ENCODE measurements at regions not wholly inside any gene's neighbourhood (a gene's known extent, or its start where the extent isn't known, plus 50 kb on each side); places are given as distances from the start of the nearest gene placed in this dataset.
"Not testable (repeated sequence)": the region's sequence is repeated elsewhere in the genome, so short reads cannot be mapped to it uniquely, and the experiment has no call there.

DNA sequence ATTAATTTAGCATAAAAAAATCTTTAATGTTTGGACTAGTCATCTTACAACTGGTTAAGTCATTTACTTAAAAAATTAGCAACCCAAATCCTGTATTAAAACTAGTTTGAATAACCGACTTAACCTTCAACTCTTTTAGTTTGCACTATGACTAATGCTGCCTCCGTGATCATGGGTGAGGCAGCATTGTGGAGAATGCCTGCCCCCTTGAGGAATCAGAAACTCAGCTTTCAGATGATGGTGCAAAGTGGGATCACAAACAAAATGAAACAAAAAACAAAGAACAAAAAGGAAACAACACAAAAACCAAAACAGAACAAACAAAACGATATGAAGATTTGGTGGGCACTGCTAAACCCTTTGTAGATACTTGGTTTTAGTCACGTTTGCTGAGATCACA, 127.0 kb upstream of the PALM2AKAP2 start:
- intact Hi-C loops (cut with micrococcal nuclease): no loop called here
- H3K9me3 Mint-ChIP-seq: no peaks in the 10 kb centered on the region
- no peak overlapping the region for H3K27ac Mint-ChIP-seq
- H3K4me1 Mint-ChIP-seq: no peaks in the 10 kb centered on the region
- no peak overlapping the region for H3K4me3 Mint-ChIP-seq
- no peak for DNase-seq
- peaks cover 12% of the 10 kb centered on the region for H3K27me3 Mint-ChIP-seq
- no peaks in the 10 kb centered on the region for H3K36me3 Mint-ChIP-seq (ENCODE audit: low read depth)

DNA sequence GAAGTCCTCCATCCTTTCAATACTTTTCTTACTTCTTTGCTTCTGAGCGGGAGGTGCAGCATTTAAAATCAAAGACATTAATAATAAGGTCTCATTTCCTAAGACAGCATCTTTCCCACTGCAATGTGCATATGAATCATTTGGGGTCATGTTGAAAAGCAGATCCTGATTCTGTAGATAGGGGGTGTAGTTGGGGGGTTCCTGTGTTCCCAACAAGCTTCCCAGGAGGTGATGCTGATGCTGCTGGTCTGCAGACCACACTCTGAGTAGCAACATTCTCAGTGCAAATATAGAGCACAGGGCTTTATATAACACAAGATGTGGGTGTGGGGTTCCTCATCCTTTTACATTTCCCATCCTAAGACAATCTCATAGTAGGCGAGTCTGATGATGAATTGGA, 126.5 kb upstream of the PALM2AKAP2 start:
- H3K4me3 Mint-ChIP-seq: no peak overlapping the region
- H3K27me3 Mint-ChIP-seq: peaks cover 7% of the 10 kb centered on the region
- H3K9me3 Mint-ChIP-seq: no peaks in the 10 kb centered on the region
- DNase-seq: no peak
- H3K36me3 Mint-ChIP-seq (ENCODE audit: low read depth): no peaks in the 10 kb centered on the region
- intact Hi-C loops (cut with micrococcal nuclease): no loop called here
- no peaks in the 10 kb centered on the region for H3K4me1 Mint-ChIP-seq
- no peak overlapping the region for H3K27ac Mint-ChIP-seq

DNA sequence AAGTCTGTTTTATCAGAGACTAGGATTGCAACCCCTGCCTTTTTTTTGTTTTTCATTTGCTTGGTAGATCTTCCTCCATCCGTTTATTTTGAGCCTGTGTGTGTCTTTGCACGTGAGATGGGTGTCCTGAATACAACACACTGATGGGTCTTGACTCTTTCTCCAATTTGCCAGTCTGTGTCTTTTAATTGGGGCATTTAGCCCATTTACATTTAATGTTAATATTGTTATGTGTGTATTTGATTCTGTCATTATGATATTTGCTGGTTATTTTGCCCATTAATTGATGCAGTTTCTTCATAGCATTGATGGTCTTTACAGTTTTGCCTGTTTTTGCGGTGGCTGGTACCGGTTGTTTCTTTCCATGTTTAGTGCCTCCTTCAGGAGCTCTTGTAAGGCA, 116.0 kb upstream of the PALM2AKAP2 start:
- H3K27ac Mint-ChIP-seq; H3K36me3 Mint-ChIP-seq (ENCODE audit: low read depth); H3K27me3 Mint-ChIP-seq; H3K4me1 Mint-ChIP-seq; H3K4me3 Mint-ChIP-seq; intact Hi-C loops (cut with micrococcal nuclease); DNase-seq: not testable (repeated sequence)
- H3K9me3 Mint-ChIP-seq: peaks cover 15% of the 10 kb centered on the region

DNA sequence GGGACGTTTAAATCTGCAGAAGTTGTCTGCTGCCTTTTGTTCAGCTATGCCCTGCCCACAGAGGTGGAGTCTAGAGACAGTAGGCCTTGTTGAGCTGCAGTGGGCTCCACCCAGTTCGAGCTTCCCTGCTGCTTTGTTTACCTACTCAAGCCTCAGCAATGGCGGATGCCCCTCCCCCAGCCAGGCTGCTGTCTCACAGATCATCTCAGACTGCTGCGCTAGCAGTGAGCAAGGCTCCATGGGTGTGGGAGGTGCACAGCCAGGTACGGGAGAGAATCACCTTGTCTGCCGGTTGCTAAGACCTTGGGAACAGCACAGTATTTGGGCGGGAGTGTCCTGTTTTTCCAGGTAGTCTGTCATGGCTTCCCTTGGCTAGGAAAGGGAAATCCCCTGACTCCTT, 114.3 kb upstream of the PALM2AKAP2 start:
- H3K9me3 Mint-ChIP-seq: peaks cover 15% of the 10 kb centered on the region
- DNase-seq; H3K27ac Mint-ChIP-seq; intact Hi-C loops (cut with micrococcal nuclease); H3K4me1 Mint-ChIP-seq; H3K4me3 Mint-ChIP-seq; H3K36me3 Mint-ChIP-seq (ENCODE audit: low read depth); H3K27me3 Mint-ChIP-seq: not testable (repeated sequence)

DNA sequence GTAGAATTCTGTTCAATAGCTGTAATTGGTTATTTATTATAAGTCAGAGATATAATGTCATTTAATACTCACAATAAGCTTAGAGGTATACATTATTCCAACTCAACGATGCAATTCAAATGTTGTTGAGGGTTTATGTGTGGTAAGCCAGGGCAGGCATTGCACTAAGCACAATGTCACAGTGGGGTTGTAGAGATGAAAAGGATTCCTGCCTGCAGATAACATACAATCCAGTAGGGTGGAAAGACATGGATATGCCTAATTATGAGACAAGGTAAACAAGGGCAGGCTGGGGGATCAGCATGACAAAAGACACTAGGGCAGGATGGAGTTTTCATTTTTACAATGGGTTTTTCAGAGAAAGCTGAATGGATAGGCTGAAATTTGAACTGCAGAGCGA, 98.7 kb upstream of the PALM2AKAP2 start:
- H3K27ac Mint-ChIP-seq: no peak overlapping the region
- H3K4me1 Mint-ChIP-seq: no peaks in the 10 kb centered on the region
- H3K27me3 Mint-ChIP-seq: peaks cover 2% of the 10 kb centered on the region
- intact Hi-C loops (cut with micrococcal nuclease): loop anchor here (10.0 kb wide), 1 partner anchor 56 kb away; no protein-coding TSS in a partner anchor
- no peaks in the 10 kb centered on the region for H3K36me3 Mint-ChIP-seq (ENCODE audit: low read depth)
- no peak for DNase-seq
- no peaks in the 10 kb centered on the region for H3K9me3 Mint-ChIP-seq
- H3K4me3 Mint-ChIP-seq: no peak overlapping the region

DNA sequence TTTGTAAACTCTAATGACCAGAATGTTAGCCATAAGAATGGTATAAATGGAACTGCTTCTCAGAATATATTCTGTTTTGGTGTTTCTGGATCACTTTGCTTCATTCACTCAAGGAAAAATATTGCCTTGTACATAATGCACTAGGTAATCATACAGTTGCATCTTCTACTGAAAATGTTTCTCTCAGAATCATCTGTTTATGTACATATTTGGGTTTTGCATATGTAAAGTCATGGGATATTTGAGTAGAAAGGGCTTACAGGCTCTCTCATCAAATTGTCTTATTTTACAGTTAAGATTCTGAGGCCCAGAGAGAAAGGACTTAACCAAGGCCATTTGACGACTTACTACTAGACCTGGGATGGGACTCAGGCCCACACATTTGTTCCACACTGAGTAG, 97.8 kb upstream of the PALM2AKAP2 start:
- no peak overlapping the region for H3K27ac Mint-ChIP-seq
- H3K9me3 Mint-ChIP-seq: no peaks in the 10 kb centered on the region
- intact Hi-C loops (cut with micrococcal nuclease): loop anchor here (10.0 kb wide), 1 partner anchor 57 kb away; no protein-coding TSS in a partner anchor
- no peak for DNase-seq
- H3K4me1 Mint-ChIP-seq: no peaks in the 10 kb centered on the region
- no peaks in the 10 kb centered on the region for H3K36me3 Mint-ChIP-seq (ENCODE audit: low read depth)
- no peak overlapping the region for H3K4me3 Mint-ChIP-seq
- peaks cover 2% of the 10 kb centered on the region for H3K27me3 Mint-ChIP-seq

DNA sequence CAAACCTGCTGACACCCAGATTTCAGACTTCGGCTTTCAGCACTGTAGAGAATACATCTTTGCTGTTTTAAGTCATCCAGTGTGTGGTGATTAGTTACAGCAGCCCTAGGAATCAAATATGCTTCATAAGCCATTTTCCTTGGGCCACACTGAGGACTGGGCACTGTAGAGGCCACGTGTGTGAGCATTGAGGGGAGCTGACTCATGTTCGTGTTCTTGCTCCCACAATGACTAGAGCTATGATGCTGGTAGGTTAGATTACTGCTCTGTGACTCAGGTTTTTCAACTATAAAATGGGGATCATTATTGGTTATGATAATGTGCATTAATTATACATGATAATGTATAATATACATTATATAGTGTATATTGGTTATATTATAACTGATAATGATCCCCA, 96.5 kb upstream of the PALM2AKAP2 start:
- no peak overlapping the region for H3K4me3 Mint-ChIP-seq
- intact Hi-C loops (cut with micrococcal nuclease): loop anchor here (10.0 kb wide), 1 partner anchor 59 kb away; no protein-coding TSS in a partner anchor
- peaks cover 2% of the 10 kb centered on the region for H3K27me3 Mint-ChIP-seq
- H3K9me3 Mint-ChIP-seq: no peaks in the 10 kb centered on the region
- no peaks in the 10 kb centered on the region for H3K36me3 Mint-ChIP-seq (ENCODE audit: low read depth)
- H3K27ac Mint-ChIP-seq: no peak overlapping the region
- no peak for DNase-seq
- H3K4me1 Mint-ChIP-seq: no peaks in the 10 kb centered on the region

DNA sequence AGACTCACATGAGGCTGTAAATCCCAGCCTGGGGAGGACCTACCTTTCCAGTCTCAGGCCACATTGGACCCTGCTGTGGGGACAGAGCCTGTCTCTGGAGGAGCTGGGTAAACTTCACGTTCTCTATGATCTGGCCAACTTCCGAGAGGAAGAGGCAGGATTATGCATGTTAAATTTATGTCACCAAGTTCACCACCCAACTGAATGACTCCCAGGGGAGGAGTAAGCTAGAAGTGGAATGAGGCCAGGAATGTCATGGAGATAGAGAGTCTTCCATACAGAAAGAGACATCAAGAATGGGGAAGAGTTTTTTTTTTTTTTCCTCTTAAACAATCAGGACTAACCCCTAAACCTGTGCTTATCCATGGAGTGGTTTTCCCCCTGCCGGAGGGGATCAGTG, 90.3 kb upstream of the PALM2AKAP2 start:
- Mint-ChIP-seq H3K4me1 (no peaks in the 10 kb centered on the region), H3K27me3 (peaks cover 6% of the 10 kb centered on the region)
- no peak for DNase-seq

DNA sequence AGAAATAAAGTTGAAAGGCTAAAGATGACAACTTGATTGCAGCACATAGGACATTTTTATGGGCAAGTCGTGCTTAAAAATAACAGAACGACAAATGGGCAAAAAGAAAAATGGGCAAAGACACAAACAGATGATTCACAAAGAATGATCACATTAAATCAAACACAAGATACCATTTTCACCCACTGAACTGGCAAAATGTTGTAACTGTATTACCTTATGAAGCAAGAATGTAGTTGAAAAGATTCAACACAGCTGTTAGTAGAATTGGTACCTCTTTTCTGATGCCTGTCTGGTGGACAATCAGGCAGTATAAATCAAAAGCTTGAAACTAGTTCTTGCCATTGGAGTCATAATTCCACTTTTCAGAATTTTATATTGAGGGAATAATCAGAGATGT, 81.0 kb upstream of the PALM2AKAP2 start:
- Mint-ChIP-seq H3K4me3 (no peak overlapping the region), H3K36me3 (ENCODE audit: low read depth) (no peaks in the 10 kb centered on the region), H3K27ac (no peak overlapping the region), H3K4me1 (no peaks in the 10 kb centered on the region), H3K27me3 (peaks cover 10% of the 10 kb centered on the region), H3K9me3 (no peaks in the 10 kb centered on the region)
- DNase-seq: no peak
- intact Hi-C loops (cut with micrococcal nuclease): no loop called here

More for the DNA sequence above, 90.3 kb upstream of the PALM2AKAP2 start:
- Mint-ChIP-seq H3K36me3 (ENCODE audit: low read depth) (no peaks in the 10 kb centered on the region), H3K4me3 (no peak overlapping the region), H3K27ac (no peak overlapping the region), H3K9me3 (no peaks in the 10 kb centered on the region)
- intact Hi-C loops (cut with micrococcal nuclease): loop anchor here (10.0 kb wide), 1 partner anchor 65 kb away; no protein-coding TSS in a partner anchor

DNA sequence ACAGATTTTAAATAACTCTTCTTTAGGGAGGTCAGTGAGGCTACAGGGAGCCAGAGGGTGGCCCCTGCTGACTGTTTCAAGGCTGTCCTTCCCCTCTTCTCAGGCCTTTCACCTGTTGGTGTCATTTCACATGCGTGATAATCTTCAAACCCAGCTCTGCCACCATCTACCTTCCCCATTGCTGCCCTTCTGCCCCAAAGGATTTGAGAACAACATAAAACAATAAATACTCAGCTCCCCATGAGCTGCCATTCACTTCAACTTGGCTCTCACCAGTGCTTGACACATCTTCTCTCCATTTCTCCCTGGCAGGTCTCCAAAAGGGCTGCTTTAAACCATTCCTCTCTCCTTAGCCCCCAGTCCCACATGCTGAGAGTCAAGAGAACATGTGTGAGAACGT, 75.5 kb upstream of the PALM2AKAP2 start:
- no peak for DNase-seq
- Mint-ChIP-seq H3K4me3 (no peak overlapping the region), H3K36me3 (ENCODE audit: low read depth) (no peaks in the 10 kb centered on the region), H3K9me3 (no peaks in the 10 kb centered on the region), H3K27me3 (peaks cover 8% of the 10 kb centered on the region), H3K4me1 (no peaks in the 10 kb centered on the region), H3K27ac (no peak overlapping the region)
- intact Hi-C loops (cut with micrococcal nuclease): no loop called here

DNA sequence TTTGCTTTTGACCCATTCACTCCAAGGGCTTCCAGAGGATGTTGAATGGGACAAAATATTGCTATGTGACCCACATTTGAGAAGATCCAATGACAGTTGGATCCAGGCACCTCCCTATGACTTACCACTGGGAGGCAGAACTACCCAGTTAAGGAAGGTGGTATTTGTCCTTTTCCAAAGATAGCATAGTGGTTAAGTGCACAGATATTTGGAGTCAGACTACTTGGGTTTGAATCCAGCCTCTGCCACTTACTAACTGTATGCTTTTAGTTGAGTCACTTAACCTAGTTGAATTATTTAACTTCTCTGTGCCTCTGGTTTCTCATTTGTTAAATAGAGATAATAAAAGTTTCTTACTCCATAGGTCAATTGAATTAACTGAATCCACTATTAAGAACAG, 74.5 kb upstream of the PALM2AKAP2 start:
- Mint-ChIP-seq H3K9me3 (no peaks in the 10 kb centered on the region), H3K27ac (no peak overlapping the region), H3K27me3 (peaks cover 8% of the 10 kb centered on the region), H3K4me1 (no peaks in the 10 kb centered on the region), H3K36me3 (ENCODE audit: low read depth) (no peaks in the 10 kb centered on the region), H3K4me3 (no peak overlapping the region)
- intact Hi-C loops (cut with micrococcal nuclease): no loop called here
- DNase-seq: no peak

DNA sequence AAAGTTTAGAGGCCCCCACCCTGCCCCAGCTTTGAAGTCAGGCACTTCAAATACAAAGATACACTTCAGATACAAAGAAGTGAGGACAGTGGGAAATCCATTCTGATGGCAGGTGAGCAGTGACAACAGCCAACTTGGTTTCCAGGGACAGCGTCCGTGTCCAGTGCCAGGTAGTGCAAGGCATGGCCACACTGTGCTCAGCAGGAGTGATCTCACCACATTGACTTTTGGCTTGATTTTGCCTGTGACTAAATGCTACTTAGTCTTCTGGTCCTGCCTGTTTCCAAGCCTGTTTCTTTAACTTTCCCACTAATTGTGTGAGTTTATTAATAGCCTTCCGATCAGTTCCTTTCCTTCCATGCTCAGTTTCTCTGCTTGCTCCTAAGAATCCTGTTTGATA, 72.6 kb upstream of the PALM2AKAP2 start:
- intact Hi-C loops (cut with micrococcal nuclease): no loop called here

DNA sequence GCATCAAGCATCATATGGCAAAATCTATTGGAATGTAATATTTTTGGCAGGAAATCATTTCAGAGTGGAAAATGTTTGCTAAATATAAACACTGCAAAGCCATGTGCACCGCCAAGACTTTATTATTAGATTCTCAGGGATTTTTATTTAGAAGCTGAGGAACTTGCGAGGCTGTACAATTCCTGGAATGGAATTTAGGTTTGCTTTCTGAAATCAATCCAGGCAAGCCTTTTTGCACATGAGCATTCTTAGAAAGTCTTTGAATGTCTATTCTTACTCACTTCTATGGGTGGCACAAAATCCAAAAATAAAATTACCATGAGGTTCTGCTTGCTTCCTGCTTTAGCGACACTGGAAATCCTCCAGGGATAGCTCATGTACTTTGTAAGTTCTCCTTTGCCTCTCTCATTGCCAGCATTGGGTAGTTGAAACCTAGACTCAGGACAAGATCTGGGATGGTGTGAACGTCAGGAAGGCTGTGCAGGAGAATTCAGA, 71.5 kb upstream of the PALM2AKAP2 start:
- peaks cover 12% of the 10 kb centered on the region for H3K27me3 Mint-ChIP-seq
- no peak for DNase-seq
- H3K36me3 Mint-ChIP-seq (ENCODE audit: low read depth): no peaks in the 10 kb centered on the region
- H3K4me1 Mint-ChIP-seq: no peaks in the 10 kb centered on the region
- no peak overlapping the region for H3K4me3 Mint-ChIP-seq
- H3K9me3 Mint-ChIP-seq: no peaks in the 10 kb centered on the region
- H3K27ac Mint-ChIP-seq: no peak overlapping the region
- intact Hi-C loops (cut with micrococcal nuclease): no loop called here

More for the DNA sequence above, 72.6 kb upstream of the PALM2AKAP2 start:
- Mint-ChIP-seq H3K4me1 (no peaks in the 10 kb centered on the region), H3K27me3 (peaks cover 11% of the 10 kb centered on the region), H3K27ac (no peak overlapping the region), H3K36me3 (ENCODE audit: low read depth) (no peaks in the 10 kb centered on the region), H3K9me3 (no peaks in the 10 kb centered on the region), H3K4me3 (no peak overlapping the region)
- DNase-seq: no peak

DNA sequence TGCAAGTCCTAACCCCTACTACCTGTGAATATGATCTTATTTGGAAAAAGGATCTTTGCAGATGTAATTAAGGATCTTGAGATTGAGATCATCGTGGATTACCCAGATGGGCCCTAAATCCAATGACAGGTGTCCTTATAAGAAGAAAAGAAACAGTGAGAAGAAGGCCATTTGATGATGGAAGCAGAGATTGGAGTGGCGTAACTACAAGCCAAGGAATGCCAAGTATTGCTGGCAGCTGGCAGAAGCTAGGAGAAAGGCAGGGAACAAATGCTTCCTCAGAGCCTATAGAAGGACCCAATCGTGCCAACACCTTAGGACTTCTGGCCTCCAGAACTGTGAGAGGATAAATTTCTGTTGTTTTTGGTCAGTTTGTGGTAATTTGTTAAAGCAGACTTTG, 70.1 kb upstream of the PALM2AKAP2 start:
- H3K27me3 Mint-ChIP-seq: peaks cover 12% of the 10 kb centered on the region
- H3K4me1 Mint-ChIP-seq: no peaks in the 10 kb centered on the region
- no peak overlapping the region for H3K4me3 Mint-ChIP-seq
- H3K36me3 Mint-ChIP-seq (ENCODE audit: low read depth): no peaks in the 10 kb centered on the region
- no peaks in the 10 kb centered on the region for H3K9me3 Mint-ChIP-seq
- no peak for DNase-seq
- intact Hi-C loops (cut with micrococcal nuclease): no loop called here
- H3K27ac Mint-ChIP-seq: no peak overlapping the region

DNA sequence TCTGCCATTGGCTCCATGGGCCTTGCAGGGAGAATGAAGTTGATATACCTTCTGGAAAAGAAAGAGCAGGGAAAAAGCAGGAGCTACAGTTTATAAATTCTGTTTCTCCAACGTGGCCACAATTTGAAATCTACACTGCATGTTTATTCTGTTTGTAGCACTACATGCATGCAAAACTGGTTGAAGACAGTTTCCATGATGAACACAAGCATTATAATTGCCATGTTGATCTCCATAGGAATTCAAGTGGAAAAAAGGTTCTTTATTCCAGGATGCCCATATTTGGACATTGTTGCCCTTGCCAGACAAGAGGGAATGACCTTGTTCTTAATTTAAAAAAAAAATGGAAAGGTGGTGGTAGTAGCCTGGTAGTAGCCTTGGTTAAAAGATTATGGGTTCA, 69.2 kb upstream of the PALM2AKAP2 start:
- DNase-seq: no peak
- intact Hi-C loops (cut with micrococcal nuclease): no loop called here
- H3K27ac Mint-ChIP-seq: no peak overlapping the region
- H3K36me3 Mint-ChIP-seq (ENCODE audit: low read depth): no peaks in the 10 kb centered on the region
- no peaks in the 10 kb centered on the region for H3K9me3 Mint-ChIP-seq
- no peak overlapping the region for H3K4me3 Mint-ChIP-seq
- no peaks in the 10 kb centered on the region for H3K4me1 Mint-ChIP-seq
- peaks cover 7% of the 10 kb centered on the region for H3K27me3 Mint-ChIP-seq

All from activated CD4-positive, alpha-beta T cell treated with anti-CD3 and anti-CD28 coated beads, Interleukin-2, amount 10 ng/mL, durations not matched to agents 24 days and 14 days (primary cell).